Endothelial cell of umbilical vein (primary cell): ENCODE measurements at regions not wholly inside any gene's neighbourhood (a gene's known extent, or its start where the extent isn't known, plus 50 kb on each side); places are given as distances from the start of the nearest gene placed in this dataset.

ENCODE experiments used
- BruUV-seq: library from RNA; stranded (reverse); fragments of 400-500 nt; replicated peaks from 2 replicates; lab custom pipeline; 2021; lab: Mats Ljungman, UMichigan
- CTCF ChIA-PET: fragments of 300-600, 350-600 bp; sonication (Branson Sonifier 250); formaldehyde crosslinking; loops from one replicate; lab custom pipeline; 2021; ENCODE audit warnings: antibody characterized with exemption, inconsistent platforms; lab: Charles Lee
- POLR2A ChIA-PET: fragments of 300-600, 350-600 bp; sonication (Branson Sonifier 250); formaldehyde crosslinking; loops from one replicate; lab custom pipeline; 2021; ENCODE audit warnings: antibody characterized with exemption, inconsistent platforms; lab: Charles Lee
- DNase-seq: peaks from one replicate; pipeline ENCODE4 v3.0.0-alpha.2; 2011; ENCODE audit warnings: low read depth, low spot score
- FAIRE-seq: peaks from 2 replicates; lab custom pipeline; 2011; peaks lifted over from hg19 to GRCh38; lab: Jason Lieb, UNC
- H2AFZ ChIP-seq: 2 replicates; pipeline ENCODE4 v1.6.0; 2012; ENCODE audit warnings: low read depth, low read length, control low read depth, inconsistent platforms
- H3K27ac ChIP-seq: 2 replicates; pipeline ENCODE4 v1.5.1; 2011; ENCODE audit warnings: low read depth, mild to moderate bottlenecking, control low read depth, low read length, moderate library complexity; ENCODE audit not compliant: insufficient read depth
- H3K27me3 ChIP-seq, 2 experiments: 2 replicates each; pipeline versions ENCODE4 v1.6.0 to v1.6.1; 2011; ENCODE audit warnings: low read length in 2 of 2, mixed read lengths in 1 of 2; ENCODE audit not compliant: control insufficient read depth in 2 of 2, insufficient read depth in 2 of 2
- H3K36me3 ChIP-seq, 2 experiments: 2 replicates in 1 of 2; 3 replicates in 1 of 2; pipeline ENCODE4 v1.5.1; 2011; ENCODE audit warnings: low read length in 2 of 2, mild to moderate bottlenecking in 1 of 2, moderate library complexity in 1 of 2; ENCODE audit not compliant: control insufficient read depth in 2 of 2, insufficient read depth in 2 of 2; ENCODE audit errors: extremely low read depth in 1 of 2
- H3K4me1 ChIP-seq: 3 replicates; pipeline ENCODE4 v1.5.1; 2011; ENCODE audit warnings: mild to moderate bottlenecking, low read length; ENCODE audit not compliant: control insufficient read depth, insufficient read depth; ENCODE audit errors: extremely low read depth
- H3K4me2 ChIP-seq: 2 replicates; pipeline ENCODE4 v1.6.1; 2011; ENCODE audit warnings: low read length, control low read depth, mixed read lengths; ENCODE audit not compliant: insufficient read depth
- H3K4me3 ChIP-seq, 3 experiments: fragments of 200-600 bp in 1 of 3; sonication (generic), shearing (Covaris generic) in 1 of 3; replicated peaks in 1 of 3; 2 replicates each; pipeline ENCODE4 v1.5.1; 2011 to 2016; ENCODE audit warnings: control low read depth in 3 of 3, low read length in 3 of 3, mild to moderate bottlenecking in 2 of 3, inconsistent platforms in 1 of 3, low read depth in 1 of 3, moderate library complexity in 1 of 3; ENCODE audit not compliant: insufficient read depth in 1 of 3
- H3K79me2 ChIP-seq: 2 replicates; pipeline ENCODE4 v1.6.0; 2012; ENCODE audit warnings: low read length, inconsistent platforms; ENCODE audit not compliant: control insufficient read depth, insufficient read depth
- H3K9ac ChIP-seq: replicated peaks from 2 replicates; pipeline ENCODE3; 2011; ENCODE audit warnings: low read length, control low read depth; ENCODE audit not compliant: insufficient read depth; ENCODE audit errors: extremely low read depth
- H3K9me1 ChIP-seq: replicated peaks from 3 replicates; pipeline ENCODE4 v1.6.0; 2011; ENCODE audit warnings: mild to moderate bottlenecking, low read length; ENCODE audit not compliant: control insufficient read depth, insufficient read depth; ENCODE audit errors: extremely low read depth
- H3K9me3 ChIP-seq: replicated peaks from 2 replicates; pipeline ENCODE4 v1.5.1; 2012; ENCODE audit warnings: low read length, inconsistent platforms; ENCODE audit not compliant: control insufficient read depth, insufficient read depth
- H4K20me1 ChIP-seq: replicated peaks from 2 replicates; pipeline ENCODE3; 2011; ENCODE audit warnings: mild to moderate bottlenecking, low read length; ENCODE audit not compliant: control insufficient read depth, insufficient read depth; ENCODE audit errors: extremely low read depth
- EZH2 ChIP-seq: IDR thresholded peaks from 2 replicates; pipeline ENCODE4 v1.6.1; 2012; ENCODE audit warnings: borderline replicate concordance, low read depth, mild to moderate bottlenecking, moderate library complexity, low read length, inconsistent platforms; ENCODE audit not compliant: severe bottlenecking
- FOS ChIP-seq: IDR thresholded peaks from 2 replicates; pipeline ENCODE4 v1.6.1; 2011; ENCODE audit warnings: mild to moderate bottlenecking, low read length, moderate library complexity, borderline replicate concordance; ENCODE audit not compliant: insufficient read depth
- GATA2 ChIP-seq: IDR thresholded peaks from 2 replicates; pipeline ENCODE4 v1.7.0; 2011; ENCODE audit warnings: low read depth, mild to moderate bottlenecking, moderate library complexity, mixed read lengths, low read length; ENCODE audit not compliant: insufficient read length, insufficient read depth
- JUN ChIP-seq: IDR thresholded peaks from 2 replicates; pipeline ENCODE4 v1.6.1; 2011; ENCODE audit warnings: borderline replicate concordance, low read depth; ENCODE audit not compliant: insufficient read length, insufficient read depth
- MYC ChIP-seq: IDR thresholded peaks from one replicate; pipeline ENCODE4 v1.6.1; 2011; ENCODE audit warnings: mild to moderate bottlenecking, low read depth, low read length
- POLR2A ChIP-seq: IDR thresholded peaks from 2 replicates; pipeline ENCODE4 v1.6.1; 2012; ENCODE audit warnings: low read depth, mild to moderate bottlenecking, control low read depth, low read length
- POLR2AphosphoS5 ChIP-seq: IDR thresholded peaks from 2 replicates; pipeline ENCODE4 v1.6.1; 2012; ENCODE audit warnings: low read depth, mild to moderate bottlenecking, control low read depth, low read length, moderate library complexity; ENCODE audit not compliant: insufficient read depth
- dilution Hi-C: fragments of 300-500 bp; cut with MboI; formaldehyde crosslinking; loops from one replicate; pipeline ENCODE4 v1.15.0; 2019; ENCODE audit warnings: low sequenced_read_pairs; ENCODE audit not compliant: extremely low pct_ligation_motif_present
- intact Hi-C: fragments of 100-400 bp; cut with micrococcal nuclease; formaldehyde crosslinking; loops from one replicate; pipeline ENCODE4 v1.10.0; 2022
- TF ChIP-seq, protein P1 (sequence below), 2 donors: IDR thresholded peaks; 1 replicate in 1 of 2; 2 replicates in 1 of 2; pipeline ENCODE4 v1.5.1; 2011; ENCODE audit warnings: low read length in 2 of 2, mild to moderate bottlenecking in 2 of 2, moderate library complexity in 2 of 2, control low read depth in 1 of 2, inconsistent platforms in 1 of 2, low read depth in 1 of 2; ENCODE audit not compliant: insufficient read depth in 1 of 2; ENCODE audit errors: extremely low read depth in 1 of 2
- TF ChIP-seq, protein P2 (sequence below): IDR thresholded peaks from 2 replicates; pipeline ENCODE4 v1.6.1; 2011; ENCODE audit not compliant: insufficient read depth, insufficient read length

DNA sequence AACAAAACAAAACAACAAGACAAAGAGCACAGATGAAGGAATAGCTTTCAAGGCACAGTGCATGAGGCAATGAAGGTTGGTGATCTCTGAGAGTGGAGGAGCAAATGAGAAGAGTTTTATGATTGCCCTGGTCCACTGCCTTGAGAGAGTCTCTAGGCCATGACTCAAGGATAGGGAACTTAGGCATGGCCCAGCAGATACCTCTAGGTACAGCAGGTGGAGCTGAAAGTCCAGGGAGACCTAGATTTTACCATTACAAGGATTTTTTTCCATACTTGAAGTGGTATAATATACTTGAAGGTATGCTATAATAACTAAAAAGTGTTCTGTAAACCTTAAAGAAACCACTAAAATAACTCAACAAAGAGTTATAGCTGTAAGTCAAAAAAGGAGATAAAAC lies 239.5 kb upstream of the KLHL29 start:
- Histone ChIP-seq H3K4me3 (no peak overlapping the region), H3K4me1 (no peaks in the 10 kb centered on the region), H3K79me2 (no peaks in the 10 kb centered on the region), H3K9me3 (peaks cover 2% of the 10 kb centered on the region), H3K4me2 (no peak overlapping the region), H3K27ac (no peak overlapping the region), H3K9me1 (no peaks in the 10 kb centered on the region), H3K36me3 (no peaks in the 10 kb centered on the region), H3K9ac (no peak overlapping the region), H4K20me1 (no peaks in the 10 kb centered on the region), H2AFZ (no peak overlapping the region), H3K27me3 (no peaks in the 10 kb centered on the region)
- BruUV-seq, result no TSS peak
- dilution Hi-C loops, result no loop called here
- TF ChIP-seq, protein P1, sequence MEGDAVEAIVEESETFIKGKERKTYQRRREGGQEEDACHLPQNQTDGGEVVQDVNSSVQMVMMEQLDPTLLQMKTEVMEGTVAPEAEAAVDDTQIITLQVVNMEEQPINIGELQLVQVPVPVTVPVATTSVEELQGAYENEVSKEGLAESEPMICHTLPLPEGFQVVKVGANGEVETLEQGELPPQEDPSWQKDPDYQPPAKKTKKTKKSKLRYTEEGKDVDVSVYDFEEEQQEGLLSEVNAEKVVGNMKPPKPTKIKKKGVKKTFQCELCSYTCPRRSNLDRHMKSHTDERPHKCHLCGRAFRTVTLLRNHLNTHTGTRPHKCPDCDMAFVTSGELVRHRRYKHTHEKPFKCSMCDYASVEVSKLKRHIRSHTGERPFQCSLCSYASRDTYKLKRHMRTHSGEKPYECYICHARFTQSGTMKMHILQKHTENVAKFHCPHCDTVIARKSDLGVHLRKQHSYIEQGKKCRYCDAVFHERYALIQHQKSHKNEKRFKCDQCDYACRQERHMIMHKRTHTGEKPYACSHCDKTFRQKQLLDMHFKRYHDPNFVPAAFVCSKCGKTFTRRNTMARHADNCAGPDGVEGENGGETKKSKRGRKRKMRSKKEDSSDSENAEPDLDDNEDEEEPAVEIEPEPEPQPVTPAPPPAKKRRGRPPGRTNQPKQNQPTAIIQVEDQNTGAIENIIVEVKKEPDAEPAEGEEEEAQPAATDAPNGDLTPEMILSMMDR (IDR thresholded peaks at IDR 0.05; ENCODE audit: extremely low read depth in 1 of 2, insufficient read depth in 1 of 2, low read depth in 1 of 2, low read length in 2 of 2), result no peak
- TF ChIP-seq EZH2 (no peak), FOS (no peak), POLR2AphosphoS5 (no peak), POLR2A (no peak)
- POLR2A ChIA-PET, result no interaction called here
- CTCF ChIA-PET, result no interaction called here
- FAIRE-seq (no peak), DNase-seq (no peak)
- intact Hi-C loops, result no loop called here

DNA sequence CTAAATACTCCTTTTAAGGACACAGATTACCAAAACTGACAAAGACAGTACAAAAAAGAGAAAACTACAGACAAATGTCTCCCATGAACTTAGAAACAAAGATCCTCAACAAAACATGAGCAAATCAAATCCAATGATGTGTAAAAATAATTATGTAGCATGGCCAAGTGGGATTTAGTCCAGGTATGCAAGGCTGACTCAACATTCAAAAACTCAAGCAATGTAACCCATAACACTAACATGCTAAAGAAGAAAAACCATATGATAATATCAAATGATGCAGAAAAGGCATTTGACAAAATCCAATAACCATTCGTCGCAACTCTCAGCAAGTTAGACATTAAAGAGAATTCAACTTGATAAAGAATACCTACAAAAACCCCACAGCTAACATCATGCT lies 239.0 kb upstream of the KLHL29 start:
- Histone ChIP-seq H3K9me3 (no peaks in the 10 kb centered on the region), H3K9me1 (no peaks in the 10 kb centered on the region), H3K4me3 (no peak overlapping the region), H3K4me2 (no peak overlapping the region), H3K9ac (no peak overlapping the region), H3K79me2 (no peaks in the 10 kb centered on the region), H3K27ac (no peak overlapping the region), H2AFZ (no peak overlapping the region), H3K4me1 (no peaks in the 10 kb centered on the region), H4K20me1 (no peaks in the 10 kb centered on the region), H3K27me3 (no peaks in the 10 kb centered on the region), H3K36me3 (no peaks in the 10 kb centered on the region)
- intact Hi-C loops (no loop called here), dilution Hi-C loops (no loop called here)
- FAIRE-seq, result no peak
- POLR2A ChIA-PET, result no interaction called here
- CTCF ChIA-PET, result no interaction called here
- no peak for DNase-seq
- BruUV-seq, result no TSS peak
- no peak for TF ChIP-seq GATA2
- no peak for TF ChIP-seq POLR2AphosphoS5
- TF ChIP-seq FOS, result no peak
- TF ChIP-seq EZH2, result no peak
- TF ChIP-seq, protein P2, sequence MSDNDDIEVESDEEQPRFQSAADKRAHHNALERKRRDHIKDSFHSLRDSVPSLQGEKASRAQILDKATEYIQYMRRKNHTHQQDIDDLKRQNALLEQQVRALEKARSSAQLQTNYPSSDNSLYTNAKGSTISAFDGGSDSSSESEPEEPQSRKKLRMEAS, result no peak
- TF ChIP-seq JUN, result no peak
- TF ChIP-seq MYC, result no peak
- TF ChIP-seq POLR2A, result no peak
- TF ChIP-seq, protein P1 (IDR thresholded peaks at IDR 0.05; ENCODE audit: extremely low read depth in 1 of 2, insufficient read depth in 1 of 2, low read depth in 1 of 2, low read length in 2 of 2), result no peak
